IMR-90 (cell line): ENCODE measurements at regions not wholly inside any gene's neighbourhood (a gene's known extent, or its start where the extent isn't known, plus 50 kb on each side); places are given as distances from the start of the nearest gene placed in this dataset.

Source experiments
- ATAC-seq: fragments of 200-7000 bp; cut with Tn5 transposase; 2 replicates; pipeline ENCODE4 v1.9.1; 2020; ENCODE audit warnings: low read depth, mild to moderate bottlenecking, moderate library complexity
- BruUV-seq: library from RNA; stranded (reverse); fragments of 400-500 nt; replicated peaks from 2 replicates; lab custom pipeline; 2021; lab: Mats Ljungman, UMichigan
- CTCF ChIA-PET: fragments of 300-600 bp; formaldehyde crosslinking; extraction: SDS; loops from one replicate; lab custom pipeline; 2021; ENCODE audit warnings: antibody characterized with exemption; lab: Yijun Ruan, JAX
- POLR2A ChIA-PET: fragments of 300-600 bp; sonication (Branson Sonifier 250); formaldehyde crosslinking; loops from one replicate; lab custom pipeline; 2022; ENCODE audit warnings: antibody characterized with exemption; ENCODE audit not compliant: unreplicated experiment; lab: Charles Lee
- DNase-seq: peaks from one replicate; pipeline ENCODE4 v3.0.0; 2013
- H2AFZ ChIP-seq: replicated peaks from 2 replicates; pipeline ENCODE3; 2013; ENCODE audit warnings: low read length, mild to moderate bottlenecking; ENCODE audit not compliant: poor library complexity
- H2AK5ac ChIP-seq: 2 replicates; pipeline ENCODE4 v1.6.1; 2013; ENCODE audit warnings: low read depth, low read length, inconsistent platforms
- H2AK9ac ChIP-seq: replicated peaks from 2 replicates; pipeline ENCODE3; 2013; ENCODE audit warnings: mild to moderate bottlenecking, low read depth, low read length, moderate library complexity; ENCODE audit not compliant: poor library complexity
- H2BK120ac ChIP-seq: 2 replicates; pipeline ENCODE4 v1.6.1; 2013; ENCODE audit warnings: low read depth, low read length, inconsistent platforms
- H2BK15ac ChIP-seq: 3 replicates; pipeline ENCODE4 v1.6.1; 2013; ENCODE audit warnings: low read depth, low read length, inconsistent platforms
- H2BK20ac ChIP-seq: 2 replicates; pipeline ENCODE4 v1.6.1; 2013; ENCODE audit warnings: low read depth, mild to moderate bottlenecking, inconsistent platforms, low read length, moderate library complexity
- H2BK5ac ChIP-seq: 2 replicates; pipeline ENCODE4 v1.6.1; 2013; ENCODE audit warnings: mild to moderate bottlenecking, low read depth, low read length, inconsistent platforms; ENCODE audit not compliant: poor library complexity, severe bottlenecking
- H3K14ac ChIP-seq: replicated peaks from 2 replicates; pipeline ENCODE4 v1.6.1; 2013; ENCODE audit warnings: low read depth, low read length, inconsistent platforms
- H3K18ac ChIP-seq: 2 replicates; pipeline ENCODE4 v1.6.1; 2013; ENCODE audit warnings: low read depth, low read length, control low read depth
- H3K23ac ChIP-seq: 2 replicates; pipeline ENCODE4 v1.6.1; 2013; ENCODE audit warnings: low read depth, low read length, inconsistent platforms
- H3K27ac ChIP-seq: 2 replicates; pipeline ENCODE4 v1.5.1; 2013; ENCODE audit warnings: mild to moderate bottlenecking, control low read depth, low read length; ENCODE audit not compliant: insufficient read depth
- H3K27me3 ChIP-seq: 2 replicates; pipeline ENCODE4 v1.6.1; 2013; ENCODE audit warnings: low read length; ENCODE audit not compliant: control insufficient read depth, insufficient read depth
- H3K36me3 ChIP-seq: 2 replicates; pipeline ENCODE4 v1.6.1; 2013; ENCODE audit warnings: low read length, mixed read lengths; ENCODE audit not compliant: control insufficient read depth, insufficient read depth
- H3K4ac ChIP-seq: 2 replicates; pipeline ENCODE4 v1.6.1; 2013; ENCODE audit warnings: low read depth, low read length, inconsistent platforms
- H3K4me1 ChIP-seq: 2 replicates; pipeline ENCODE4 v1.6.1; 2013; ENCODE audit warnings: low read length, mixed read lengths; ENCODE audit not compliant: control insufficient read depth, insufficient read depth
- H3K4me2 ChIP-seq: 2 replicates; pipeline ENCODE4 v1.6.1; 2013; ENCODE audit warnings: low read depth, mild to moderate bottlenecking, control low read depth, low read length, moderate library complexity
- H3K4me3 ChIP-seq: 2 replicates; pipeline ENCODE4 v1.5.1; 2013; ENCODE audit warnings: low read depth, mild to moderate bottlenecking, control low read depth, low read length, moderate library complexity; ENCODE audit not compliant: insufficient read depth
- H3K56ac ChIP-seq: 2 replicates; pipeline ENCODE4 v1.6.1; 2013; ENCODE audit warnings: low read length, inconsistent platforms; ENCODE audit not compliant: insufficient read depth; ENCODE audit errors: extremely low read depth
- H3K79me1 ChIP-seq, 2 experiments: 2 replicates each; pipeline ENCODE4 v1.6.1; 2013; ENCODE audit warnings: low read length in 2 of 2, inconsistent platforms in 1 of 2, low read depth in 1 of 2
- H3K9ac ChIP-seq: 2 replicates; pipeline ENCODE4 v1.6.1; 2013; ENCODE audit warnings: low read depth, low read length, control low read depth
- H3K9me1 ChIP-seq: 2 replicates; pipeline ENCODE4 v1.6.1; 2013; ENCODE audit warnings: low read length, inconsistent platforms; ENCODE audit not compliant: insufficient read depth
- H3K9me3 ChIP-seq: 2 replicates; pipeline ENCODE4 v1.6.1; 2013; ENCODE audit warnings: low read length; ENCODE audit not compliant: control insufficient read depth, insufficient read depth
- H4K20me1 ChIP-seq: 2 replicates; pipeline ENCODE4 v1.6.1; 2013; ENCODE audit warnings: low read length, inconsistent platforms; ENCODE audit not compliant: insufficient read depth
- H4K5ac ChIP-seq: 2 replicates; pipeline ENCODE4 v1.6.1; 2013; ENCODE audit warnings: mild to moderate bottlenecking, low read depth, low read length, control low read depth
- H4K8ac ChIP-seq, 2 experiments: 2 replicates each; pipeline ENCODE4 v1.6.1; 2013; ENCODE audit warnings: low read depth in 2 of 2, low read length in 2 of 2, control low read depth in 1 of 2, inconsistent platforms in 1 of 2
- H4K91ac ChIP-seq: 2 replicates; pipeline ENCODE4 v1.6.1; 2013; ENCODE audit warnings: low read depth, low read length, inconsistent platforms; ENCODE audit not compliant: insufficient read depth
- CEBPB ChIP-seq: IDR thresholded peaks from 2 replicates; pipeline ENCODE4 v1.6.1; 2012; ENCODE audit warnings: low read depth, low read length, improper control_type of control experiment
- MXI1 ChIP-seq: IDR thresholded peaks from 2 replicates; pipeline ENCODE4 v1.6.1; 2012; ENCODE audit warnings: low read depth, mild to moderate bottlenecking, low read length, moderate library complexity, borderline replicate concordance
- RCOR1 ChIP-seq: IDR thresholded peaks from 2 replicates; pipeline ENCODE4 v1.6.1; 2012; ENCODE audit warnings: mild to moderate bottlenecking, low read length, improper control_type of control experiment; ENCODE audit not compliant: insufficient replicate concordance
- SMC3 ChIP-seq: fragments of 150-350 bp; IDR thresholded peaks from 2 replicates; pipeline ENCODE4 v1.6.1; 2016; ENCODE audit warnings: low read depth, mild to moderate bottlenecking, antibody characterized with exemption, low read length, moderate library complexity
- USF2 ChIP-seq: fragments of 150-350 bp; IDR thresholded peaks from 2 replicates; pipeline ENCODE4 v1.6.1; 2017; ENCODE audit warnings: mild to moderate bottlenecking, antibody characterized with exemption, low read length, low read depth
- WGBS, 2 experiments: methylation state at CpG; one replicate each; pipeline versions ENCODE4 v1.1.5 to v1.1.7; 2013; ENCODE audit warnings: missing lambda C conversion rate in 2 of 2; ENCODE audit not compliant: insufficient read length in 1 of 2; ENCODE audit errors: extremely low coverage in 2 of 2; 5-methylcytosine and 5-hydroxymethylcytosine counted together
- dilution Hi-C: fragments of 300-500 bp; cut with HindIII; formaldehyde crosslinking; loops from one replicate; pipeline ENCODE4 v1.14.3; 2018; ENCODE audit warnings: low sequenced_read_pairs; ENCODE audit not compliant: unreplicated experiment
- in situ Hi-C: fragments of 300-500 bp; cut with MboI; formaldehyde crosslinking; loops from 3 replicates; pipeline ENCODE4 v1.14.3; 2019; ENCODE audit warnings: low sequenced_read_pairs, inconsistent platforms, mixed read lengths
- intact Hi-C: fragments of 100-400 bp; cut with micrococcal nuclease; formaldehyde crosslinking; loops from 2 replicates; pipeline ENCODE4 v1.10.0; 2022
- TF ChIP-seq, protein P1 (sequence below): fragments of 150-350 bp; IDR thresholded peaks from 2 replicates; pipeline ENCODE4 v1.6.1; 2016; ENCODE audit warnings: low read depth, mild to moderate bottlenecking, low read length, moderate library complexity, borderline replicate concordance

DNA sequence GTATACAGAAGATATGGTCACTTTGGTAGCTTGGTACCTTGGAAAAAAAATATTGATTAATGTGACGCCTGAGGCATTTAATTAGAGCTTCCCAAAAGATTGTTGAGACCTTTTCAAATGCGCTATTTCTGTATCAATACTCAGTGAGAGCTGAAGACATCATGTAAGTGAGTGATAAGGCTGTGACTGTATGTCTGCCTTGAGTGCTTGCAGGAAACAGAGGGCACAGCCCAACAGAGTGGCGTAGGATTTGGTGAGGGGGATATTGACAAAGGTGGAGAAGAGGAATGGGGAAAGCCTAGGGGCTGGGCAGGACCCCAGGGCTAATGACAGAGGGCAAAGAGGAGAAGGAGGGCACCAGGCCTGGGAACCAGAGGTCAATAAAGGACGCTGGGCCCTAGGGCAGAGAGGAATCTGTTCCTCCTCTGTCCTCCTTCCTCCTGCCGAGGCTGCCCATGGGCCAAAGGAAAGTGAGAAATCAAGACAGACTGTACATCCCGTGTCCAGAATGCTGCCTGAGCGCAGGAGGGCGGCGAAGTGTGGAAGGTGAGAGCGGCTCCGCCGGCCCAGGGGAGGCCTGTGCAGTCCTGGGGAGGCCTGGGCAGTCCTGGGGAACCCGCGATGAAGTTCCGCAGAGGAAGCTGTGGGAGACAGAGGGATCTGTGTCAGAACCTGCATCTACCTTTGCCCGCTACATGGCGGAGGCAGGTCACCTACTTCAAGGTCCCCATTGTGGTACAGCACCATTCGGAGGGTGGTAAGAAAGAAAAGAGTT lies 228.6 kb upstream of the PIEZO2 start:
- in situ Hi-C loops (no loop called here), dilution Hi-C loops (no loop called here), intact Hi-C loops (no loop called here)
- WGBS, 2 experiments, result 86% methylated on average over 9 of the region's 18 CpGs; no CpG with 5 or more reads in 1 of the 2 experiments
- no peak overlapping the region for H2BK120ac ChIP-seq
- H3K14ac ChIP-seq, result no peak overlapping the region
- no peak overlapping the region for H2BK15ac ChIP-seq
- H2BK20ac ChIP-seq, result no peak overlapping the region
- DNase-seq, result no peak
- H3K4ac ChIP-seq, result no peak overlapping the region
- ChIA-PET POLR2A (no interaction called here), CTCF (no interaction called here)
- H3K4me1 ChIP-seq, result no peaks in the 10 kb centered on the region
- no peak for ATAC-seq
- H3K18ac ChIP-seq, result no peak overlapping the region
- no peak overlapping the region for H2AK5ac ChIP-seq
- no peak overlapping the region for H3K4me3 ChIP-seq
- no peak for TF ChIP-seq SMC3
- TF ChIP-seq, protein P1, sequence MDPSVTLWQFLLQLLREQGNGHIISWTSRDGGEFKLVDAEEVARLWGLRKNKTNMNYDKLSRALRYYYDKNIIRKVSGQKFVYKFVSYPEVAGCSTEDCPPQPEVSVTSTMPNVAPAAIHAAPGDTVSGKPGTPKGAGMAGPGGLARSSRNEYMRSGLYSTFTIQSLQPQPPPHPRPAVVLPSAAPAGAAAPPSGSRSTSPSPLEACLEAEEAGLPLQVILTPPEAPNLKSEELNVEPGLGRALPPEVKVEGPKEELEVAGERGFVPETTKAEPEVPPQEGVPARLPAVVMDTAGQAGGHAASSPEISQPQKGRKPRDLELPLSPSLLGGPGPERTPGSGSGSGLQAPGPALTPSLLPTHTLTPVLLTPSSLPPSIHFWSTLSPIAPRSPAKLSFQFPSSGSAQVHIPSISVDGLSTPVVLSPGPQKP, result no peak
- no peak for TF ChIP-seq CEBPB
- TF ChIP-seq USF2, result no peak
- no peak for TF ChIP-seq MXI1
- no peak for TF ChIP-seq RCOR1
- H2AFZ ChIP-seq, result no peak overlapping the region
- H3K9me3 ChIP-seq, result no peaks in the 10 kb centered on the region
- H3K23ac ChIP-seq, result no peak overlapping the region
- H4K91ac ChIP-seq, result no peak overlapping the region
- H3K27ac ChIP-seq, result no peak overlapping the region
- no peaks in the 10 kb centered on the region for H3K79me1 ChIP-seq
- no peak overlapping the region for H3K4me2 ChIP-seq
- no peak overlapping the region for H3K9ac ChIP-seq
- H4K5ac ChIP-seq, result no peak overlapping the region
- H3K27me3 ChIP-seq, result no peaks in the 10 kb centered on the region
- H2AK9ac ChIP-seq, result no peak overlapping the region
- no peak overlapping the region for H3K56ac ChIP-seq
- no peaks in the 10 kb centered on the region for H3K9me1 ChIP-seq
- BruUV-seq, result no TSS peak
- H3K36me3 ChIP-seq, result no peaks in the 10 kb centered on the region
- H4K8ac ChIP-seq, result no peak overlapping the region
- no peaks in the 10 kb centered on the region for H4K20me1 ChIP-seq
- no peak overlapping the region for H2BK5ac ChIP-seq
